ENCODE measurements at regions not wholly inside any gene's neighbourhood (a gene's known extent, or its start where the extent isn't known, plus 50 kb on each side); places are given as distances from the start of the nearest gene placed in this dataset.
A peak's percentile ranks its signal among the peaks of the same experiment; 100 is the strongest.

- no peak for TF ChIP-seq CTCF (conservative IDR thresholded peaks at IDR 0.05; ENCODE audit: low read depth)
- H3K27ac ChIP-seq = no peak overlapping the region
- POLR2A ChIA-PET (ENCODE audit: low non-redundant PET) = no interaction called here
- CTCF ChIA-PET = no interaction called here
- DNase-seq (ENCODE audit: low spot score) = no peak
Measured at GRCh38 chr15:70602834-70603560, 160.4 kb downstream of the UACA start.

- ChIA-PET POLR2A (ENCODE audit: low non-redundant PET) (no interaction called here), CTCF (no interaction called here)
- no peak for TF ChIP-seq CTCF (conservative IDR thresholded peaks at IDR 0.05; ENCODE audit: low read depth)
- H3K27ac ChIP-seq = no peak overlapping the region
- DNase-seq (ENCODE audit: low spot score) = no peak
Measured at GRCh38 chr15:70602281-70602680, 161.1 kb downstream of the UACA start.

- H3K27ac ChIP-seq = no peak overlapping the region
- no peak for TF ChIP-seq CTCF (conservative IDR thresholded peaks at IDR 0.05; ENCODE audit: low read depth)
- DNase-seq (ENCODE audit: low spot score) = no peak
- ChIA-PET CTCF (no interaction called here), POLR2A (ENCODE audit: low non-redundant PET) (no interaction called here)
Measured at GRCh38 chr15:70597945-70598344, 165.4 kb downstream of the UACA start.

GRCh38 chr15:70597056-70597603 is 166.2 kb downstream of the UACA start:
- H3K27ac ChIP-seq = peak overlapping the region; percentile 18; the same call in 1 of the 2 replicates
- CTCF ChIA-PET = interaction anchor here (0.6 kb wide), 1 partner anchor 447 kb away, joined by 3 read pairs; no protein-coding TSS in a partner anchor
- peak; percentile 60 for DNase-seq (ENCODE audit: low spot score)
- POLR2A ChIA-PET (ENCODE audit: low non-redundant PET) = no interaction called here
- no peak for TF ChIP-seq CTCF (conservative IDR thresholded peaks at IDR 0.05; ENCODE audit: low read depth)

GRCh38 chr15:70596354-70597055 is 166.9 kb downstream of the UACA start:
- ChIA-PET POLR2A (ENCODE audit: low non-redundant PET) (no interaction called here), CTCF (interaction anchor here (0.6 to 0.7 kb wide), 2 partner anchors 10 to 325 kb away, joined by 3 read pairs; no protein-coding TSS in a partner anchor)
- DNase-seq (ENCODE audit: low spot score) = peak; percentile 88
- no peak overlapping the region for H3K27ac ChIP-seq
- TF ChIP-seq CTCF (conservative IDR thresholded peaks at IDR 0.05; ENCODE audit: low read depth) = no peak

- ChIA-PET POLR2A (ENCODE audit: low non-redundant PET) (no interaction called here), CTCF (interaction anchor here (0.7 kb wide), 1 partner anchor 36 kb away, joined by 4 read pairs; no protein-coding TSS in a partner anchor)
- no peak for DNase-seq (ENCODE audit: low spot score)
- TF ChIP-seq CTCF (conservative IDR thresholded peaks at IDR 0.05; ENCODE audit: low read depth) = no peak
- H3K27ac ChIP-seq = no peak overlapping the region
Measured at GRCh38 chr15:70593795-70594194, 169.6 kb downstream of the UACA start.
